ENCODE measurements at regions not wholly inside any gene's neighbourhood (a gene's known extent, or its start where the extent isn't known, plus 50 kb on each side); places are given as distances from the start of the nearest gene placed in this dataset.

- TF ChIP-seq CHD7 (IDR thresholded peaks at IDR 0.05; ENCODE audit: insufficient replicate concordance, low read length) (no peak), BACH1 (IDR thresholded peaks at IDR 0.05; ENCODE audit: low read length) (no peak), SIN3A (conservative IDR thresholded peaks at IDR 0.05 in 1 of 2, IDR thresholded peaks at IDR 0.05 in 1 of 2; ENCODE audit: low read depth in 1 of 2, low read length in 2 of 2) (no peak), EP300 (IDR thresholded peaks at IDR 0.05; ENCODE audit: borderline replicate concordance in 1 of 2, low read depth in 2 of 2, low read length in 2 of 2) (no peak), CHD2 (IDR thresholded peaks at IDR 0.05; ENCODE audit: low read length) (no peak), KDM5A (IDR thresholded peaks at IDR 0.05; ENCODE audit: low read length) (no peak), NRF1 (IDR thresholded peaks at IDR 0.05; ENCODE audit: low read depth, low read length) (no peak), ZNF274 (IDR thresholded peaks at IDR 0.05; ENCODE audit: borderline replicate concordance, extremely low read depth, low read length) (no peak), CTCF (IDR thresholded peaks at IDR 0.05; ENCODE audit: control extremely low read depth in 1 of 3, insufficient read depth in 1 of 3, low read depth in 1 of 3, low read length in 3 of 3) (no peak)
Observed at GRCh38 chr20:12597551-12597950, 411.2 kb upstream of the SPTLC3 start (continued).

Measured in H1 (cell line).